ENCODE measurements at regions not wholly inside any gene's neighbourhood (a gene's known extent, or its start where the extent isn't known, plus 50 kb on each side); places are given as distances from the start of the nearest gene placed in this dataset.

GRCh38 chr7:114033475-114033874, 114.7 kb upstream of the PPP1R3A start:
- TF ChIP-seq CTCF (IDR thresholded peaks at IDR 0.05) (no peak), POLR2A (IDR thresholded peaks at IDR 0.05) (no peak), EP300 (IDR thresholded peaks at IDR 0.05) (no peak)
